ENCODE measurements at regions not wholly inside any gene's neighbourhood (a gene's known extent, or its start where the extent isn't known, plus 50 kb on each side); places are given as distances from the start of the nearest gene placed in this dataset.

- TF ChIP-seq POLR2AphosphoS5 (IDR thresholded peaks at IDR 0.05; ENCODE audit: low read depth, low read length) (no peak), POLR2A (IDR thresholded peaks at IDR 0.05; ENCODE audit: low read depth, low read length) (no peak), TAF1 (IDR thresholded peaks at IDR 0.05; ENCODE audit: borderline replicate concordance, low read depth, low read length) (no peak)
These were observed 278.4 kb upstream of the AGTR2 start for GRCh38 chrX:115892056-115892708.

All from GM12892 (cell line).